Neural progenitor cell (in vitro differentiated cells): ENCODE measurements at regions not wholly inside any gene's neighbourhood (a gene's known extent, or its start where the extent isn't known, plus 50 kb on each side); places are given as distances from the start of the nearest gene placed in this dataset.

Experiments used
- DNase-seq: peaks from one replicate; pipeline ENCODE4 v3.0.0-alpha.2; 2016; ENCODE audit warnings: low spot score
- H2AFZ ChIP-seq: fragments of 200-600 bp; sonication (generic); replicated peaks from 2 replicates; pipeline ENCODE4 v1.6.1; 2016; ENCODE audit warnings: antibody characterized with exemption
- H3F3A ChIP-seq: fragments of 200-600 bp; sonication (generic); 2 replicates; pipeline ENCODE4 v1.6.1; 2016; ENCODE audit warnings: antibody characterized with exemption, low read depth
- H3K27ac ChIP-seq: fragments of 200-600 bp; sonication (generic); 2 replicates; pipeline ENCODE4 v1.5.1; 2016; ENCODE audit warnings: mild to moderate bottlenecking
- H3K27me3 ChIP-seq: fragments of 200-600 bp; sonication (generic); 2 replicates; pipeline ENCODE4 v1.6.1; 2016; ENCODE audit warnings: mild to moderate bottlenecking, moderate library complexity
- H3K36me3 ChIP-seq: fragments of 200-600 bp; sonication (generic); 2 replicates; pipeline ENCODE4 v1.5.1; 2016
- H3K4me1 ChIP-seq: fragments of 200-600 bp; sonication (generic); 2 replicates; pipeline ENCODE4 v1.6.1; 2016; ENCODE audit warnings: mixed run types
- H3K4me2 ChIP-seq: fragments of 200-600 bp; sonication (generic); 2 replicates; pipeline ENCODE4 v1.6.1; 2016
- H3K4me3 ChIP-seq: fragments of 200-600 bp; sonication (generic); 2 replicates; pipeline ENCODE4 v1.5.1; 2016
- H3K79me2 ChIP-seq: fragments of 200-600 bp; sonication (generic); 2 replicates; pipeline ENCODE4 v1.6.1; 2016; ENCODE audit warnings: low read depth
- H3K9ac ChIP-seq: fragments of 200-600 bp; sonication (generic); 2 replicates; pipeline ENCODE4 v1.6.1; 2016
- H3K9me3 ChIP-seq: fragments of 200-600 bp; sonication (generic); 2 replicates; pipeline ENCODE4 v1.5.1; 2016; ENCODE audit warnings: low read depth
- H4K20me1 ChIP-seq: fragments of 200-600 bp; sonication (generic); 2 replicates; pipeline ENCODE4 v1.6.1; 2016; ENCODE audit warnings: low read depth
- H3K27ac Mint-ChIP-seq: 3 replicates; pipeline ENCODE4 v1.8.0; 2021; ENCODE audit warnings: mixed read lengths
- H3K27me3 Mint-ChIP-seq: 2 replicates; pipeline ENCODE4 v1.8.0; 2022; ENCODE audit warnings: low read depth, mild to moderate bottlenecking, inconsistent platforms, moderate library complexity, mixed read lengths; ENCODE audit not compliant: insufficient read depth
- H3K36me3 Mint-ChIP-seq: 3 replicates; pipeline ENCODE4 v1.8.0; 2021; ENCODE audit warnings: mixed read lengths
- H3K4me1 Mint-ChIP-seq: 3 replicates; pipeline ENCODE4 v1.8.0; 2021; ENCODE audit warnings: mixed read lengths
- H3K4me3 Mint-ChIP-seq: 3 replicates; pipeline ENCODE4 v1.8.0; 2021; ENCODE audit warnings: mild to moderate bottlenecking, moderate library complexity, mixed read lengths
- H3K9me3 Mint-ChIP-seq: 3 replicates; pipeline ENCODE4 v1.8.0; 2020; ENCODE audit warnings: mixed read lengths
- EZH2 ChIP-seq: fragments of 200-600 bp; sonication (generic); IDR thresholded peaks from 2 replicates; pipeline ENCODE4 v1.6.1; 2017; ENCODE audit warnings: antibody characterized with exemption, mild to moderate bottlenecking, moderate library complexity
- EZH2phosphoT487 ChIP-seq: fragments of 200-600 bp; sonication (generic); IDR thresholded peaks from 2 replicates; pipeline ENCODE4 v1.6.1; 2017; ENCODE audit warnings: antibody characterized with exemption
- TF ChIP-seq, protein P1 (sequence below): fragments of 200-600 bp; sonication (generic); IDR thresholded peaks from 2 replicates; pipeline ENCODE4 v1.5.1; 2017; ENCODE audit warnings: antibody characterized with exemption, mild to moderate bottlenecking

DNA sequence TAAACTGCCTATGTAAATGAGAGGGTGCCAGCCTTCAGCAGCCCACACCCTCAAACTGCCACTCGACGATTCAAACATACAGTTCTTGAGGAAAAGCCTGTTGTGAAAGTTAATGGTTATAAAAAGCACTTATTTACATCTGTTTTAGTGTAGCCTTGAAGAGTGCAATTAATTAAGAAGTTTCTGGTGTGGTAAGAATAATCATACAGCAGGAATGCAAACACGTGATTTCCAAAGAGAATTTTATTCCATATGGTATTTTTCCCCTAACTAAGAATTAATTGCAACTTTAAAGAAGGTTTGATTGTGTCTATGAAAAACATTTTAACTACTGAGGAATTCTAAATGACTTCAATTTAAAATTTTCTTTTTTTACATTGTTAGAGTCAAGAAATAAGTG is 176.3 kb upstream of the PITX2 start:
- no peaks in the 10 kb centered on the region for H4K20me1 ChIP-seq
- H3K27me3 ChIP-seq = no peaks in the 10 kb centered on the region
- H3K4me1 ChIP-seq = peaks cover 34% of the 10 kb centered on the region
- no peaks in the 10 kb centered on the region for H3K9me3 Mint-ChIP-seq
- no peaks in the 10 kb centered on the region for H3K9me3 ChIP-seq
- no peak overlapping the region for H3K4me3 ChIP-seq
- H3K27ac ChIP-seq = no peak overlapping the region
- no peaks in the 10 kb centered on the region for H3K36me3 ChIP-seq
- H3F3A ChIP-seq = peaks cover 8% of the 10 kb centered on the region
- no peaks in the 10 kb centered on the region for H3K27me3 Mint-ChIP-seq
- no peak overlapping the region for H3K4me2 ChIP-seq
- no peaks in the 10 kb centered on the region for H3K36me3 Mint-ChIP-seq
- H3K9ac ChIP-seq = no peak overlapping the region
- TF ChIP-seq, protein P1, sequence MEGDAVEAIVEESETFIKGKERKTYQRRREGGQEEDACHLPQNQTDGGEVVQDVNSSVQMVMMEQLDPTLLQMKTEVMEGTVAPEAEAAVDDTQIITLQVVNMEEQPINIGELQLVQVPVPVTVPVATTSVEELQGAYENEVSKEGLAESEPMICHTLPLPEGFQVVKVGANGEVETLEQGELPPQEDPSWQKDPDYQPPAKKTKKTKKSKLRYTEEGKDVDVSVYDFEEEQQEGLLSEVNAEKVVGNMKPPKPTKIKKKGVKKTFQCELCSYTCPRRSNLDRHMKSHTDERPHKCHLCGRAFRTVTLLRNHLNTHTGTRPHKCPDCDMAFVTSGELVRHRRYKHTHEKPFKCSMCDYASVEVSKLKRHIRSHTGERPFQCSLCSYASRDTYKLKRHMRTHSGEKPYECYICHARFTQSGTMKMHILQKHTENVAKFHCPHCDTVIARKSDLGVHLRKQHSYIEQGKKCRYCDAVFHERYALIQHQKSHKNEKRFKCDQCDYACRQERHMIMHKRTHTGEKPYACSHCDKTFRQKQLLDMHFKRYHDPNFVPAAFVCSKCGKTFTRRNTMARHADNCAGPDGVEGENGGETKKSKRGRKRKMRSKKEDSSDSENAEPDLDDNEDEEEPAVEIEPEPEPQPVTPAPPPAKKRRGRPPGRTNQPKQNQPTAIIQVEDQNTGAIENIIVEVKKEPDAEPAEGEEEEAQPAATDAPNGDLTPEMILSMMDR = no peak
- TF ChIP-seq EZH2phosphoT487 (no peak), EZH2 (no peak)
- H3K4me3 Mint-ChIP-seq = no peak overlapping the region
- no peaks in the 10 kb centered on the region for H3K79me2 ChIP-seq
- H3K27ac Mint-ChIP-seq = no peak overlapping the region
- no peak for DNase-seq
- peaks cover 2% of the 10 kb centered on the region for H3K4me1 Mint-ChIP-seq
- H2AFZ ChIP-seq = peak overlapping the region; percentile 75

DNA sequence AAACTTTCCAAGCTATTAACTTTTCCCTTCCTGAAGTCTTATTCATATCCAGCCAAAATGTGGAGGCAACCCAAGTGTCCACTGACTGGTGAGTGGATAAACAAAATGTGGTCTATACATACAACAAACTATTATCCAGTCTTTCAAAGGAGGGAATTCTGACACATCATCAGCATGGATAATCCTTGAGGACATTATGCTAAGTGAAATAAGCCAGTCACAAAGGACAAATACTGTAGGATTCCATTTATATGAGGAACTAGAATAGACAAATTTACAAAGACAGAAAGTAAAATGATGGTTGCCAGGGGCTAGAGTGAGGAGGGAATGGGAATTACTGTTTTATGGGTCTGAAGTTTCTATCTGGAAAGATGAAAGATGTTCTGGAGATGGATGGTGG is 178.7 kb upstream of the PITX2 start:
- Histone ChIP-seq H3K9ac (no peak overlapping the region), H3K4me3 (no peak overlapping the region), H3K79me2 (no peaks in the 10 kb centered on the region), H3K4me2 (no peak overlapping the region), H2AFZ (no peak overlapping the region), H3K4me1 (peaks cover 13% of the 10 kb centered on the region), H3K27me3 (no peaks in the 10 kb centered on the region), H3K36me3 (no peaks in the 10 kb centered on the region), H3F3A (no peaks in the 10 kb centered on the region), H4K20me1 (no peaks in the 10 kb centered on the region), H3K9me3 (no peaks in the 10 kb centered on the region), H3K27ac (no peak overlapping the region)
- Mint-ChIP-seq H3K36me3 (no peaks in the 10 kb centered on the region), H3K9me3 (no peaks in the 10 kb centered on the region), H3K27ac (no peak overlapping the region), H3K27me3 (no peaks in the 10 kb centered on the region), H3K4me3 (no peak overlapping the region), H3K4me1 (no peaks in the 10 kb centered on the region)
- no peak for DNase-seq
- no peak for TF ChIP-seq EZH2phosphoT487
- no peak for TF ChIP-seq EZH2
- TF ChIP-seq, protein P1 = no peak

DNA sequence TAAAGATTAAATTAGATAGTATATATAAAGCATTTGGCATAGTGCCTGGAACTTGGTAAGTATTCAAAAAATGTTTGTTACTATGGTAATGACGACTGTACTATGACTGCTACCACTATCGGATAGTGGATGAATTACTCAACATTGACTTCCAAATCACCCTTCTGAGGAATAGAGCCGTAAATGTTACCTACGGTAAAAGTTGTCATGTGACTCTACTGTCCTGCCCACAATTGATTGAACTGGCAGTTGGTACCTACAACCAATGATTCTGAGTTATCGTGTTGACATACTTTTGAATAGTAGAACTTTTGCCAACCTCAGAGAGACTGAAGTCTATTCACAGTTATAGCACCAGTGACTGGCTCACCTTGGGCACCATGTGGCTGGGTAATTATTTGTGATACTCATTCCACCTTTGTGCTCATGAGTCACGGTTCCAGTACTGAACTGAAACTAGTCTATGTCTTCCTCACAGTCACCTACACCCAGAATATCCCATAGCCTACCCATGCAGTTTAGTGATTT is 185.5 kb upstream of the PITX2 start:
- Histone ChIP-seq H2AFZ (no peak overlapping the region), H3K36me3 (no peaks in the 10 kb centered on the region), H3K4me1 (no peaks in the 10 kb centered on the region), H3K9ac (no peak overlapping the region), H4K20me1 (no peaks in the 10 kb centered on the region), H3K4me3 (no peak overlapping the region), H3K27me3 (no peaks in the 10 kb centered on the region), H3K4me2 (no peak overlapping the region), H3F3A (no peaks in the 10 kb centered on the region), H3K79me2 (no peaks in the 10 kb centered on the region), H3K27ac (no peak overlapping the region), H3K9me3 (no peaks in the 10 kb centered on the region)
- Mint-ChIP-seq H3K27me3 (peaks cover 2% of the 10 kb centered on the region), H3K4me3 (no peak overlapping the region), H3K9me3 (peaks cover 4% of the 10 kb centered on the region), H3K36me3 (no peaks in the 10 kb centered on the region), H3K4me1 (no peaks in the 10 kb centered on the region), H3K27ac (no peak overlapping the region)
- DNase-seq = no peak
- TF ChIP-seq, protein P1 = no peak
- no peak for TF ChIP-seq EZH2
- no peak for TF ChIP-seq EZH2phosphoT487
